DMS153 treated with DMSO at 0.1 percent for 48 hours (cell line): ENCODE measurements at regions not wholly inside any gene's neighbourhood (a gene's known extent, or its start where the extent isn't known, plus 50 kb on each side); places are given as distances from the start of the nearest gene placed in this dataset.

ENCODE experiments used
- DNase-seq: peaks from one replicate; lab custom pipeline; 2025; ENCODE audit not compliant: unreplicated experiment; lab: John Stamatoyannopoulos, UW

- DNase-seq = no peak
Measured at GRCh38 chr1:106780066-106780465, 276.4 kb upstream of the PRMT6 start.

DNA sequence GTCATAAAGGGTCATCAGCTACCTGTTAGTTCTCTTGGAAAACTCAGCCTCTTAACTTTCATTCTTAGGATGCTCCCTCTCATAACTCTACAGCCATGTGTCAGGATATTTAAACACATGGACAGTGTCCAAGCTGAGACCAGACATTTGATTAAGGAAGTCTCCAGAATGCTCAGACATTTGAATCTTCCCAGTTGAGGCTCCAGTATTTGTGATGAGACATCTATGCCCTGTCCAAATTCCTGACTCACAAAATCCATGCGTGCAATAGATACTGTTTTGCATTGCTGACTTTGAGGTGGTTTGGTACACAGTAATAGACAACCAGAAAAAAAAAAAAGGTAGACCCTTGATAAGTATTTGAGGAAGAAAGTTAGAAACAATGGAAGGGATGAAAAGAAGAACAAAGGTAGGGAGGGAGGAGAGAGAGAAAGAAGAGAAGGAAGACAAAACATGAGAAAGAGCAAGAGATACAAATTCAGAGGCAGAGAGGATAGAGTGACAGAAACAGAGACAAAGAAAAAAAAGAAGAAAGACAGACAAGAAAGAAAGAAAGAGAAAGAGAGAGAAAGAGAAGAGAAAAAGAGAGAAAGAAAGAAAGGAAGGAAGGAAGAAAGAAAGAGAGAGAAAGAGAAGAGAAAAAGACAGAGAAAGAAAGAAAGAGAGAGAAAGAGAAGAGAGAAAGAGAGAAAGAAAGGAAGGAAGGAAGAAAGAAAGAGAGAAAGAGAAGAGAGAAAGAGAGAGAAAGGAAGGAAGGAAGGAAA, 275.5 kb upstream of the PRMT6 start:
- no peak for DNase-seq

DNA sequence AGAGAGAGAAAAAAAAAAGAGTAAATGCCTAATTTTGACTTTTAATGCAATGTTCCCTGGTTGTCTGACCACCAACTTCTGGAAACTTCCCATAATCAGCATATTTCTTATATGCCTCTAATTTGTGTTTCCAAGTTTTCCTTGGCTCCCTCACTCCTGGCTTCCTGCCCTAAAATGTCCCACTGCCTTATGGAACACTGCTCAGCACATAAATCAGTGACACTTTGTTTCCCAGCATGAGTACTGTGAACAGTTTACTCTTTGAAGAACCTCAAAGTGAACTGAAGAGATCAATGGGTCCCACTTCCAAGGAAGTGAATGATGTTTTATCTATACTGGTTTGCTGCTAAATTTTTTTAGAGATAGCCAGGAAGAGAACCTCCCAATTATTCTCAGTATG, 271.3 kb upstream of the PRMT6 start:
- DNase-seq = no peak

DNA sequence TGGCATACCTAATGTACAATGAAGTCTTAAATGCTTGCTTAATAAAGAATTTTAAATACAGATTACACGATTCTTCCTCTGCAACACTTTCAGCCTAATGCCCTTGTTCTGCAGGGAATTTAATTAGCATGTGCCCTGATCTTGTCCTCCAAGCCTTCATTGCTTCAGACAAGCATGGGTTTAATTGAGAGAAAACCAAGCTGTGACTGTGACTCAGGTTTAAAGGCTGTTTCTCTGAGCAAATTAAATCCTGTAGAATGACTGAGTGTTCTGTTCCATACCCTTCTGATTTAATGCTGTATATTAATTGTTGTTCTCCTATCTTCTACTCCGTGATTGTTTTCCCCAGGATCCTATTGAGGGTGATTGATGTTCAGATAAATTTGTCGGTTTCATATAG, 269.0 kb upstream of the PRMT6 start:
- DNase-seq = no peak

DNA sequence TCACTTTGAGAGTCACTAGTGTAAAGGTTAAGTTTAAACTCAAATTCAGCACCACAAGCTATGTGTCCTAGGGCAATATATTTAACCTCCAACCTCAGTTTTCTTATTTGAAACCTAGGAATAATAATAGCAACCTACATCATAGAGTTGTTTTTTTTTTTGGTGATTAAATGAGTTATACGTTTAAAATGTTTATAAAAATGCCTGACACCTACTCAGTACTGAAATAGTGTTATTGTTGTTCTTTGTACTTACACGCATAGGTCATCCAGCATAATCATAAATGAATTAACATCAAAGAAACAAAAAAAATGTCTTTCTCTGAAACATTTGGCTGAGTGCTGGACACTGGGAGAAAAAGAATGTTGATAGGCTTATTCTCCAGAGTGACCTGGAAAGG, 266.8 kb upstream of the PRMT6 start:
- DNase-seq = no peak

DNA sequence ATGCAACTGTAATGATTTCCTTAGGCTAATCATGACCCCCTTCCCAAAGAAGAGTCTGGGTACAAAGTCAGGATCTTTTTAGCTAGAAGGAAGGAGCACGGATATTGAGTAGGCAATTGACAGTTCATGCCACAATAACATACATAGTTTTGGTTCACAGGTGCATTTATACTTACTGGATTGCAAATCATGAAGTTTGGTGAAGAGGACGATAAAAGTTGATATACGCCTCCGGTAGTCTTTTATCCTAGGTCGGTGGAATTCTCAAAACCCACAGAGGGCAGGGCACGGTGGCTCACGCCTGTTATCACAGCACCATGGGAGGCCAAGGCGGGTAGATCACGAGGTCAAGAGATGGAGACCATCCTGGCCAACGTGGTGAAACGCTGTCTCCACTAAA, 265.4 kb upstream of the PRMT6 start:
- no peak for DNase-seq

GRCh38 chr1:106793651-106794050, 262.8 kb upstream of the PRMT6 start:
- no peak for DNase-seq

- DNase-seq = no peak
Measured at GRCh38 chr1:106798991-106799390, 257.5 kb upstream of the PRMT6 start.

GRCh38 chr1:106802181-106802580, 254.3 kb upstream of the PRMT6 start:
- DNase-seq = no peak

DNA sequence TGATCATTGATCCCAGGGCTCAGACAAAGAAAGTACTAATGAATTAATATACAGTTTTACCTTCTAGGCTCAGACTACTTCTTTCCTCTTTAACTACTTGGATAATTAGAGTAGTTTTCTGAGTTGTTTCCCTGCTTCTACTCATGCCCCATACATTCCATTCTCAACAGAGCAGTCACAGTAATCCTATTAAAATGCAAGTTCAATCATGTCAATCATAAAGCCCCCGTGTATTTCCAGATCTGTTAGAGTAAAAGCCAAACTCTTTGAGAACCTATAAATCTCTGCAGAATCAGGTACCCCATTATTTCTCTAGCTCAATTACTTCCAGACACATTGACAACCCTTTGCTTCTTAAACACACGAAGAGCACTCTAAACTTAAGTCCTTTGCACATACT, 242.1 kb upstream of the PRMT6 start:
- no peak for DNase-seq

DNA sequence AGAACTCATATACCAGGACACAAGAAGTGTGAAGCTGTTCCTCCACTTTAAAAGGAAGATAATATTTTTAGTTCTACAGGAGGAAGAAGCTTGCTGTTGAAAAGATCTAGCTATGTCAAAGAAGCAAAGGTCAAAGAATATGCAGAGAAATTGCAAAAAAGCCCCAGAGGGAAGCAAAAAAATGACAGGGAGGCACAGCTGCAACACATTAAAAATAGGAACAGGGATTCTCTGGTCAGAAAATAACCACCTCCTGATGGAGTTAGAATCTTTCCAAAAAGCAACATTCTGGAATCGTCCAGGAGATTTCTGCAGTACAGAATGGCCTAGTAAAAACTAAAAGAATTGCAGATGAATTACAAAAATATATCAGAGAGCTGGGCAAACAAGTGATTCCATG, 238.9 kb upstream of the PRMT6 start:
- no peak for DNase-seq

- no peak for DNase-seq
Measured at GRCh38 chr1:106831511-106831910, 225.0 kb upstream of the PRMT6 start.

DNA sequence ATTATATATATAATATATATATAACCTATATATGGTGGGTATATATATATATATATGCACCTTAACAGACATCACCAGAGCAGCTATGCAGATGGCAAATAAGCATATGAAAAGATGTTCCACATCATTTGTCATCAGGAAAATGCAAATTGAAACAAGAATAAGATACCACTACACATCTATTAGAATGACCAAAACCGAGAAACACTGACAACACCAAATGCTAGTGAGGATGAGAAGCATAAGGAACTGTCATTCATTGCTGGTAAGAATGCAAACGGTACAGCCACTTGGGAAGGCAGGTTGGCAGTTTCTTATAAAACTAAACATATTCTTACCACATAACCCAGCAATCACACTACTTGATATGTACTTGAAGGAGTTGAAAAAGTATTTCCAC, 219.8 kb upstream of the PRMT6 start:
- no peak for DNase-seq

- no peak for DNase-seq
Measured at GRCh38 chr1:106843518-106843917, 213.0 kb upstream of the PRMT6 start.

DNA sequence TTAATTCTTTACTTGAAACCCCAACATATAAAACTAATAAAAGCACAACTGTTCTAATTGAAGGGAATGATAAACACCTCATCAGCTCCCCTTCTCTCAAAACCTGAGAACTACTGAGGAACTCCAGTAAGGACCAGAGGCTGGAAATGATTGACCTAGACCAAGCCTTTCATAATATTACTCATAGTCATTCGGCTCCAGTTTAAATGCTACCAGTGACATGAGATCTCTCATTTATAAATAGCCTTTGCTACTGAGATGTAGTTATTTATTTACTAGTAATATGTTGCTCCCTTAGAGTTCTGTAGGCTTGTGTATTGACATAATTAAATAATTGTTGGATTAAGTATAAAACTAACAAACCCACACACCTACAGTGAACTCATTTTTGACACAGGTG, 209.8 kb upstream of the PRMT6 start:
- no peak for DNase-seq

DNA sequence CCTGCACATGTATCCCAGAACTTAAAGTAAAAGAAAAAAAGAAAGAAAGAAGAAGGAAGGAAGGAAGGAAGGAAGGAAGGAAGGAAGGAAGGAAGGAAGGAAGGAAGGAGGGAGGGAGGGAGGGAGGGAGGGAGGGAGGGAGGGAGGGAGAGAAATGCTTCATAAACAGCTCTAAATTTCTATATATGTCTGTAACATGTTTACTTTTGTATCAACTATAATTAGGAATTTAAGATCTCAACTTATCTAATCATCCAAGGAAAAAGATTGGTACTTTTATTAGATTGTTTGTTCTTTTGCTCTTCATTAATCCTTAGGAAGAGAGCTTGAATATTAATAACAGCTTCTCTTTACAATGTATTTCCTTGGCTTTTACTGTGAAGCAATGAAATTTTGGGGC, 195.4 kb upstream of the PRMT6 start:
- no peak for DNase-seq

GRCh38 chr1:106868828-106869227, 187.6 kb upstream of the PRMT6 start:
- DNase-seq = no peak

DNA sequence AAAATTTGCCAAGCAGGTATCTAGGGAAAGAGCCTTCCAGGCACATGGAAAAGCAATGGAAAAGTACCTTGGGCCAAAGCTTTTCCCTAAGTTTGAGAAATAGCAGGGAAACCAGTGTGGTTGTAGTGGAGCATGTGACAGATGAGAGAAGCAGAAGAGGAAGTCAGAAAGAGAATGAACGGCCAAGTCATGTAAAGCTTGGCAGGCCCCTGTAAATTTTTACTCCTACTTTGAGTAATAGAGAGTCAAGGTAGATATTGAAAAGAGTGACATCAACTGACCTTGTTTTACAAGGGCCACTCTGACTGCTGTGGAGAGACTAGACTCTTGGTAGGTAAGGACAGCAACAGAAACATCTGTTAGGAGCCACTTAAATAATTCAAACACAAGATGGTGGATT, 180.9 kb upstream of the PRMT6 start:
- no peak for DNase-seq

GRCh38 chr1:106876384-106876783, 180.1 kb upstream of the PRMT6 start:
- DNase-seq = no peak

GRCh38 chr1:106879538-106879937, 176.9 kb upstream of the PRMT6 start:
- DNase-seq = no peak

GRCh38 chr1:106880226-106880625, 176.2 kb upstream of the PRMT6 start:
- no peak for DNase-seq

DNA sequence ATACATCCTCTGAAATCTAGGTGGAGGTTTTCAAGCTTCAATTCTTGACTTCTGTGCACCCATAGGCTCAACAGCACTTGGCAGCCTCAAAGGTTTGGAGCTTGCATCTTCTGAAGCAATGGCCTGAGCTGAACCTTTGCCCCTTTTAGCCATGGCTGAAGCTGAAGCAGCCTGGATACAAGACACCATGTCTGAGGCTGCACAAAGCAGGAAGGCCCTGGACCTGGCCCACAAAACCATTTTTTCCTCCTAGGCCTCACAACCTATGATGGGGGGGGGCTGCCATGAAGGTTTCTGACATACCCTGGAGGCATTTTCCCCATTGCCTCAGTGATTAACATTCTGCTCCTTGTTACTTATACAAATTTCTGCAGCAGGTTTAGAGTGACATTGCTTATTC, 173.3 kb upstream of the PRMT6 start:
- no peak for DNase-seq

- no peak for DNase-seq
Measured at GRCh38 chr1:106889059-106889458, 167.4 kb upstream of the PRMT6 start.
